GM23248 (cell line): ENCODE measurements at regions not wholly inside any gene's neighbourhood (a gene's known extent, or its start where the extent isn't known, plus 50 kb on each side); places are given as distances from the start of the nearest gene placed in this dataset.

Experiments used
- EZH2 ChIP-seq: fragments of 200-600 bp; sonication (generic); IDR thresholded peaks from 2 replicates; pipeline ENCODE4 v1.6.1; 2018; ENCODE audit warnings: antibody characterized with exemption, mild to moderate bottlenecking; ENCODE audit not compliant: insufficient read depth, poor library complexity, severe bottlenecking
- EZH2phosphoT487 ChIP-seq: fragments of 200-600 bp; sonication (generic); IDR thresholded peaks from 2 replicates; pipeline ENCODE4 v1.6.1; 2018; ENCODE audit warnings: antibody characterized with exemption, moderate library complexity, mild to moderate bottlenecking, low read depth; ENCODE audit not compliant: insufficient read depth

GRCh38 chr6:169005166-169005565 is 248.5 kb downstream of the THBS2 start:
- TF ChIP-seq EZH2, result no peak
- TF ChIP-seq EZH2phosphoT487, result no peak
